ENCODE measurements at regions not wholly inside any gene's neighbourhood (a gene's known extent, or its start where the extent isn't known, plus 50 kb on each side); places are given as distances from the start of the nearest gene placed in this dataset.
A peak's percentile ranks its signal among the peaks of the same experiment; 100 is the strongest.
"Not testable (repeated sequence)": the region's sequence is repeated elsewhere in the genome, so short reads cannot be mapped to it uniquely, and the experiment has no call there.

DNA sequence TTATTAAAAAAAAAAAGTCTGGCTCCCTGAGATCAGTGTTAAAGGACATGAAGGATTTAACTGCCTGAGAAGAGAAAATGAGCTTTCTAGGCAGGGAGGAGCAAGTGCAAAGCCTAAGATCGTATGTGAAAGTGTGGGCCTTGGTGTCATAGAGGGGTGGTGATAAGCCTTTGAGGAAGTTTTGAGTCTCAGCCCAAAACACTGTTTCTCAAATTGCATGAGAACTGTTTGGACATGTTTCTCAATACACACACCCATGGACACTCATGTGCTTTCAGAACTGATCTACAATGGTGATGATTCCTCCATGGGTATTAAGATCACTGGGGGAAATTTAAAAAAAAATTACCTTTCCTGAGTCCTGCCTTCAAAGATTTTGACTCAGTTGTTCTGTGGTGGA, 336.7 kb upstream of the RND3 start:
- ATAC-seq (no peak), DNase-seq (ENCODE audit: missing footprints) (no peak)
- intact Hi-C loops (cut with DNase I), result no loop called here

DNA sequence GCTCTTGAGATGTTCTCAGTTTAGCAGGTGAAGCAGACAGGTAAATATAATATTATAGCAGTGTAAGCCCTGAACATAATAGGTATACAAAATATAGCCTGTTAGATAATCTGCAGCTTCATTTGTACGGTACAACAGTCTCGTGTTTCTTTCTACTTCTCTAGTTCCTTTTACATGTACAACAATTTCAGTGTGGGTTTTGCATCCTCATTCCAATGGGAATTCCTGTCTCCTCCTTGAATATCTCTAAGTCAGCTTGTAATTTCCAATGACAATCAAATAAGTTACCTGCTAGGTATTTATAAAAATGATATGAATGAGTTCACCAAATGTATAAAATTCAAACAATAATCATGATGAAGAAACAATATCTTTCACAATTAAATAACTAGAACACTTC, 330.0 kb upstream of the RND3 start:
- DNase-seq (ENCODE audit: missing footprints), result no peak
- ATAC-seq, result no peak
- intact Hi-C loops (cut with DNase I), result no loop called here

DNA sequence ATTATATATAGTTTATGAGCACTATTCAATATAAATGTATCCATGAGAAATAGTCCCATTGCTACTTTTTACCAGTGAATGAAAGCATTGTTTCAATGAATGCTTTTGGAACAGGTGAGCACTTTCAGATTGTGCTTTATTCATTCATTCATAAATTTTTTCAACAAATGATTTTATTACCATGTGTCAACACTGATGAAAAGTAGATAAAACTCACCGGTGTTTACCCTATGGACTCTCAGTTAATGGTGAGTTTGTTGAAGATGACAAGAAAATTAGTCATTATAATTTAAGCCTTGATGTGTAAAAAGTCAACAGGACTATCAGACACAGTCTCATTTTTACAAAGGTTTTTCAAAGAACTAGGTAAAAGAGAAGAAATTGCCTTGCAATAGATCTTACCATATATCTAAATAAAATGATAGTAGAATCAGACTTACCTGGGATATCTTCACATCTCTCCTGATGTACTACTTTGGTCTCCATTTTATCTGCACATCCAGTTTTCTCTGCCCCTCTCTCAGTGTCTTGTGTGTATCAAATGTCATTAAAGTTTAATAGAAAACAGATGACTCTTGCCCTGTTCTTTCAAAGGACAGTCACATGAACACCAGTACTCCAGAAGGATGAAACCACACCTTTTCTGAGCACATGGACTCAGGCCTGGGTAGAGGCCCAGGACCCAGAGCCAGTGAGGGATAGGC, 325.3 kb upstream of the RND3 start:
- ATAC-seq (no peak), DNase-seq (ENCODE audit: missing footprints) (no peak)
- intact Hi-C loops (cut with DNase I), result no loop called here

DNA sequence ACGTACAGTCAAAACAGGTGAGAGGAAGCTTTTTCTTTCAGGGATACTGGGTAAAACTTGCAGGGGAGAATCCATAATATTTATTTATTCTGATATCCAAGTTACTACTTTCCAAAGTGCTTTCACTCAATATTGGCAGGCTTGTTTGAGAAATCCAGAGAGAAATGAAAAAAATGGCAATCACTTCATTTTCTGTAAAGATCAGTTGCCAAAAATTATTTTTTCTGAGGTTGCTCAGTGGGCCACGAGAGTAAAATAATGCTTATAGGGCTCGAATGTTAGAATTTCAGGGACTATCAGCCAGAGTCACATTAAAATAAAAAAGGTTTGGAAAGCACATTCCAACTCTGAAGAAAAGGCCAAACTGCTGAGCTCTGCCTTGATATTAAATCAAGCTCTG, 324.6 kb upstream of the RND3 start:
- no peak for ATAC-seq
- no peak for DNase-seq (ENCODE audit: missing footprints)
- intact Hi-C loops (cut with DNase I), result no loop called here

DNA sequence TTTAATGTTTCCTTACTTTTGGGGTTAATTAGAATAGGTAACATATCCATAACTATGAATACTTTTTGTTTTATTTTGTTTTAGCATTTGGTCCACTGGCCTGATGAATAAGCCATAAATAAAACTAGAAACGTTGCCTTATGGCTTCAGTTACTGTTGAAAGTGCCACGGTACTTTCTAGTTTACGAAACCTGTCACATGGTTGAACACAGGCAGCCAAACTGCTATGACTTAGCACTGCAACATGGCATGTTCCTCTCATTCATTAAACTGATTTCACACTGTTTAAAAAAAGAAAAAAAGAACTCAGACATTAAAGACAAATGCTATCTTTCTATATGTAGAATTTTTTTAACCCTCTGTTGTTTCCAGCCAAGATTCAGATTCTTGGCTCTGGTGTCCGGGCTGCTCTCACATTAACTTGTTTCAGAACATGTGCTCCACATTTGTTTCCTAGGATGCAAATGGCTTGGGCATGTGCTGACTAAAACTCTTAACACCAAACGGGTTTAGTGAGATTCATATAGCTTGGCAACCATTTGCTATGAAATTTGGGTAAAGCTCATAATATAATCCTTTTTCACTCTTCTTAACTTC, 323.9 kb upstream of the RND3 start:
- intact Hi-C loops (cut with DNase I), result no loop called here
- ATAC-seq (peak; percentile 60), DNase-seq (ENCODE audit: missing footprints) (no peak)

DNA sequence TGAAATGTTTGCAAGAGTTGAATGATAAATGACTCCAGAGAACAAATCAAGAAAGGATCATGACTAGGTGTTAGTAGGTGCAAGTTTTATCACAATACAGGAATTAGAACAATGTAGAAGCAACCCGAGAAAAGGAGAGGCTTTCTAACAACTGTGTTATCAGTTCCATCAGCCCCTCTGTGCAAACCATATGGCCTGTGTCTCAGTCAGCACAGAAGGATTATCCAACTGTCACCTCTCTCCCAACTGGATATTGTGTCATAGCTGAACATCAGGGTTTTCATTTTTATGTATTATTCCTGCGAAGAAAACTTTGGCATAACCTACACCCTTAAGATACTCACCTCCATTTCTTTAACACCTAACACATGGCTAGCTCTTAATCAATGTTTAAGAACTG, 321.6 kb upstream of the RND3 start:
- DNase-seq (ENCODE audit: missing footprints), result no peak
- ATAC-seq, result no peak
- intact Hi-C loops (cut with DNase I), result no loop called here

DNA sequence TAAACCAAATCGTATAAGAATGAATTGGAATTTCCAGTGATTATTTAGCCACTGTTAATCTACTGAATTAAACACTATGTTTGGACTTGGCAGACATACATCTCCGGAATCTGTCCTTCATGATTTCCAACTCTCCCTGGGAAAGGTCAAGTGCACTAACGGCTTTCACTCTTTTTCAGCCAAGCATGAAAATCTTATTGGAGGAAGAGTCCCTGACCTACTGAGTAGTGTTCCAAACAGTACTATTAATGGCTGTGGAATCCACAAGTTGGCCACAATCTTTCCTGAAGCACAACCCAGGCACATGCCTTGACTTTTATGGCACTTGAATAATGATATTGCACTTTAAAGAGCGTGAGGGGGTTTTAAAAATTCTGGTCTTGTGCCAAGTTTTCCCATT, 318.9 kb upstream of the RND3 start:
- peak; percentile 59 for ATAC-seq
- intact Hi-C loops (cut with DNase I), result no loop called here
- DNase-seq (ENCODE audit: missing footprints), result no peak

DNA sequence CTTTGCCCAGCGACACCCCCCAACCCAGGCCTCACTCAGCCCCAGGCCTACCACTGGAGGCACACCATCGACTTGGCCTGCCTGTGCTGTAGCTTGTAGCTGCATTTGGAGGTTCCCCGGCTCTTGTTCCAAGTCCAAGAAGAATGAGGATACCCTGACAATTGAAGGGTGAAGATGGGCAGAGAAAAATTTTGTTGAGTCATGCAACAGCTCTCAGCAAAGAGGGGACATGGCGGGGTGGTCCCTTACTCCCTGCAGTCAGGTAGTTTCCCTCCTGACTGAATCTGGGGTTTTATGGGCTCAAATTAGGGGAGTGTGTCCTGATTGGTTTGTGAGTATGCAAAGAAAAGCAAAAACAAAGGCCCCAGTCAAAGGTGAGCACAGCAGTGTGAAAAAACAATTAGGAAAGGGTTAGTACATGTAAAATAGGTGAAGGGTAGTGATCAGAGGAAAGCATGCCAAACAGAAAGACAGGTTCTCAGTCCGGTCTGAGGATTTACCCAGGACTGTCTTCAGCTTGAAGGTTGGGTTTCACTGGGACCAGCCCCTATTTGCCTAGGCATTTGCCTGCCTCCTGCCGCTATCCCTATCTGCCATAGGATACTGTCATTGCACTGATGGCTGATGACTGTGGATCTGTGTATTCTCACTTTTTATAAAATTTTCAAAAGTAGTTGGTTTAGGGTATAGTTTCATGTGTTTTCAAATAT, 316.4 kb upstream of the RND3 start:
- no peak for DNase-seq (ENCODE audit: missing footprints)
- ATAC-seq, result no peak
- intact Hi-C loops (cut with DNase I), result no loop called here

DNA sequence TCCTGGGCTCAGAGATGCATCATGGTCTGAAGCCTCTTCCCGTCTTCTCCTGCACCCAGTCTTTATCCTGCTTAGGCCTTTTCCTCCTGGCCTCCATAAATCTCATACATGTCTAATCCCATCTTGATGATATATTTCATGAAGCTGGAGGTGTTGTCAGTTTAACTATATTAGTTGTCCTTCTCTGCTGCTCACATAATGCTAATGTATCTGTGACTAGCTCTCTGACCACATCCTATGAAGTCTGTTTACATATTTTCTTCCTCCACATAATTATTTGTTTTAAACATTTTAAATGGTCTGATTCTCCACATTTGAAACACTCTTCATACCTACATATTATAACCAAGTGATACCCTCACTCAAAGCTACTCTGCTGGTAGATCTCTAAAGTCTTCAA, 315.2 kb upstream of the RND3 start:
- intact Hi-C loops (cut with DNase I), result no loop called here
- DNase-seq (ENCODE audit: missing footprints) (no peak), ATAC-seq (no peak)

DNA sequence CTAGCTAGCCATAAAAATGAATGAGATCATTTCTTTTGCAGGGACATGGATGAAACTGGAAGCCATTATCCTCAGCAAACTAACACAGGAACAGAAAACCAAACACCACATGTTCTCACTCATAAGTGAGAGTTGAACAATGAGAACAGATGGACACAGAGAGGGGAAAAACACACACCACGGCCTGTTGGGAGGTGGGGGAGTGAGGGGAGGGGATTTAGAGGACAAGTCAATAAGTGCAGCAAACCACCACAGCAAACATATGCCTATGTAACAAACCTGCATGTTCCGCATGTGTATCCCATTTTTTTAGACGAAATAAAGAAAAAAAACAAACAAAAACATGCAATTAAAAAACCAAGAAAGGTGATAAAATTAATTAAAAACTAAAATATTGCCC, 308.8 kb upstream of the RND3 start:
- intact Hi-C loops (cut with DNase I); DNase-seq (ENCODE audit: missing footprints); ATAC-seq: not testable (repeated sequence)

DNA sequence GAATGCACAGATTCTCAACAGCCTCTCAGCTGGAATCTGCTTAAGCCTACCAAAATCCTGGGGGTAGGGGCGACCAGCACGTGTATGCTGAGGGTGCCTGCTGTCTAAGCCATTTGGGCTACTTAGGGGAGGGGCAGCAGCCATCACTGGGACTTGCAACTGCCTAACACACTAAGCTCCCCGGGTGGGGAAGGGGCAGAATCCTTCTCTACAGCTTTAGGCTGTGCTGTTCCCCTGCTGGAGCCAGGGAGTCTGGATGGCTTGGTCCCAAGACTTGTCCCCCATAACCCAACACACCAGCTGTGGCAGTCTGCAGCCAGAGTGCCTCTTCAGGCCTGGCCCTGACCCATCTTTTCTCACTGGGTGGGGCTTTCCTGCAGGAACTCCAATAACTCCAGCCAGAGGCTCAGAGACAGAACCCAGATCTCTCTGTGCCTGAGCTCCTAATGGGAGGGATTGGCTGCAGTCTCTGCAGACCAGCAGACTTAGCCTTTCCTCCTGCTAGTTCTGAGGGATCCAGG, 305.4 kb upstream of the RND3 start:
- intact Hi-C loops (cut with DNase I), result no loop called here
- ATAC-seq, result no peak
- DNase-seq (ENCODE audit: missing footprints), result no peak

DNA sequence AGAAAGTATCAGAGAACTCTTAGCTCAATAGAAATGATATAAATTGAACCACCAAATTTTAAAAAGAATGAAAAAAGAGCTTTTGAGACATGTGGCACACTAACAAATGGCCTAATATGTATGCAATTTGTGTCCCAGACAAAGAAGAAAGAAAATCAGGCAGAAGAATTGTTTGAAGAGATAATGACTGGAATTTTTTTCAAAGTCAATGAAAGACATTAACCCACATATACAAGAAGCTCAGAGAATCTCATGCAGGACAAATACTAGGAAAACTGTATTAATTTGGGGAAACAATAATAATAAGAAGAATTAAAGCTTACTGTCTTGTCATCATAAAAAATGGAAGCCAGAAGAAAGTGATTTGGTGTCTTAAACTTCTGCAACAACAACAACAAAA, 304.1 kb upstream of the RND3 start:
- no peak for ATAC-seq
- intact Hi-C loops (cut with DNase I), result no loop called here

DNA sequence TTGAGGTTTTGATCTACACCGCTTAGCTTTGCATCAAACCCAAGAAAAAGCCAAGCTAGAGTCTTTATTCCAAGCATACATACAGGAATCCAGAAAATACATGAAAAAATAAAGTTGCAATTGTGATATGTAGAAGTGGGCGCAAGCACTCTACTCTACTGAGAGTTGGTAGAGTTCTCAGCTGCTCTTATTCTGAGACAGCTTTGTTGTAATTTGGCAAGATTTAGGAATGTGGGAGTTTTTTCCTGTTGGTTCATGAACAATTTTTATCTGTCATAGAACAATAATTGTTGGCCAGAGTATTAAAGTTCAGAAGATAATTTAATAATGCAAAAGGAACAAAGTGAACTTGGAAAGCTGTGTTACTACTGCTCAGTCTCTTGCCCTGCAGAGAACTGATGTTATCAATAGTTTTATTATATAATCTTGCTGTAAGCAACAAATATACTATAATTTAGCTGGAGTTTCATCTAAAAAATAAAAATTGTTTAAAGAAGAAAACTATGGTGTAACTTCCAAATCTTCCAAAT, 302.0 kb upstream of the RND3 start:
- ATAC-seq, result peak; percentile 56
- intact Hi-C loops (cut with DNase I), result loop anchor here (10.0 kb wide), 1 partner anchor 165 kb away; no protein-coding TSS in a partner anchor
- no peak for DNase-seq (ENCODE audit: missing footprints)

More for the DNA sequence above, 304.1 kb upstream of the RND3 start:
- no peak for DNase-seq (ENCODE audit: missing footprints)

DNA sequence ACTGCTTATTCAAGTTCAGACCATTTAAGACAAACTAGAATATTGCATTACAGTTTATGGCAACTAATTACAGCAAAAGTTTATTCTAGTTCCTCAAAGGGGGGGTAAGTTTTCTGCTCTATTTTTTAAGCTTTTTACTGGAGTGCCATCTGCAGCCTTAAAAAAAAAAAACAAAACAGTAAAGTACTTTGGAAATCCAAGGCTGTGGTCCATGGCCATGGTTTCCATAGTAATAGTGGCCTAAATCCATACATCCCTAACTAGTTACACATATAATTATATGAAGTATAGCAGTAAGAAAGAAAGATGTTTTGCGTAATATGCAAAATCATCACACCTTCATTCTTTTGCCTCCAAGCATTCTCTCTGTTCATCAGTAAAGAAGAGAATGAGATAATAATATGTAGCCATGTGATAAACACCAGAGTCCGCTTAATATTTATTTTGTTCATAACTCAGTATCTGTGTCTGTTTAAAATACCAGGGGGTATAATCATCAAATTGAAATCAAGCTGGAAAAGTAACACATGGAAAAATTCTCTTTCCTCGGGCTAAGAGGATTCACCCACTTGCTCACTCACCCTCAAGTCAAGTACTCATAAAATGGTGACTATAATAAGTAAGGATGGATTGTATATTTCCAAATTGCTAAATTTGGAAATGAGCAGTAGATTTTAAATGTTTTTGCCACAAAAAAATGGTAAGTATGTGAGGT, 301.1 kb upstream of the RND3 start:
- intact Hi-C loops (cut with DNase I), result loop anchor here (10.0 kb wide), 1 partner anchor 164 kb away; no protein-coding TSS in a partner anchor
- no peak for ATAC-seq
- DNase-seq (ENCODE audit: missing footprints), result no peak

DNA sequence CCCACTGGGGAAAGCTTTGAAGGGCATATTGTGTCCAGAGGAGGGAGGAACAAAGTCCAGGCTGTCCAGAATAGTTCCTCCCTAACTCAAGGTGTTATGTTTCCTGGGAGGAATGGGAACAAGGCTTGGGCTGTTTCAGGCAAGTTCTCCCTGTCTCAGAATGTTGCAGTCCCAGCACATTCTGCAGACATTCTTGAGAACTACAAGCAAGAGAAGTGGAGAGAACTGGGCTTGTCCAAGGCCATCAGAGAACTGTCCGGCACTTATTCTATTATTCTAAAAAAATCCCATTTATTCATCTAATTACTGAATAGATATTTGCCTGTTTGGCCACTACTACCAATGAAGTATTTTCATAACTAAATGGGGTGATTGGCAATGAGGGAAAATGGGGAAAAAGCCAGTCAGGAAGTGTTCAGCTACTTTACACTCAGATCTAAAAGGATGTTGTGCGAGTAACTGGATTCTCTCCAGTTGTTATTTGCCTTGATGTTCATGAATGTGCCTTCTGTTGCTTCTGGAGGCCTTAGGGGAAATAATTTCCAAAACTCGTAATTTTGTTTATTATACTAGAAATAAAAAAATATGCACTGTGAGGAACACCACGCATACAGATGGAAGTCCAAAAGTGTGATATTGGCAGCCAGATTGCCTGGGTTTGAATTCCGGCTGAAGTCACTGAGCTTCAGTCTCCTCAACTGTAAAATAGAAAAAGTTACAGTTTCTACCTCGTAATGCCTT, 300.1 kb upstream of the RND3 start:
- DNase-seq (ENCODE audit: missing footprints) (no peak), ATAC-seq (peak; percentile 46)
- intact Hi-C loops (cut with DNase I), result loop anchor here (10.0 kb wide), 1 partner anchor 163 kb away; no protein-coding TSS in a partner anchor

DNA sequence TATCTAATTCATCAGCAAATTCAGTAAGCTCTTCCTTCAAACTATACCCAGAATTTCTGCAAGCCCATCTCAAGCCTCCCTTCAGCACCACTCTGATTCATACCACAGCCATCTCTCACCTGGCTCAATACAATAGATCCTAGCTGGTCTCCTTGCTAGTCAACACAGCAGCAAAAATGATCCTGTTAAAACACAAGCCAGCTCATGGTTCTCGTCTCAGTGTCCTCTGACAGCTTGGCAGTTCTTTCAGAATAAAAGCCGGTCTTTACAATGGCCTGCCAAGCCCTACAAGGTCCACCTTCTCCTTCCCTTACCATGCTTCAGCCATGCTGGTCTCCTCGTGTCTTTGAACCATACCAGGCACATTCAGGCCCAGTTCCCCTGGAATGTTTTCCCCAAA, 296.9 kb upstream of the RND3 start:
- intact Hi-C loops (cut with DNase I), result loop anchor here (10.0 kb wide), 1 partner anchor 160 kb away; no protein-coding TSS in a partner anchor
- DNase-seq (ENCODE audit: missing footprints) (no peak), ATAC-seq (no peak)

DNA sequence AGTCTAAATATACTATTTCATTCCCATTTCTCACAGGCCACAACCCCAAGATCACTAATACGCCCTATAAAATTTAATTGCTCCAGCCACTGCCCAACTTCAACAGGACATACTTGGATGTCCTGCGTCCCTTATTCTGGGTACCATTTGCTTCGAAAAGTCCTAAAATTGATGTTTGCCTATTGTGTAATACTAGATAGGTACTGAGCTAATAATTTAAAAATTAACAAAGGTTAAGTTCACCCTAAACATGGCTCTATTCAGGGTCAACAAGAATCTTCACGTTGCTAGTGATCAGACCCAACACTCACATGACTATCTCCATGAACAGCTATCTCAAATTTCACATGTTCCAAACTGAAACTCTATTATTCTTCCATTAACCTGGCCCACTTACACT, 296.4 kb upstream of the RND3 start:
- intact Hi-C loops (cut with DNase I), result loop anchor here (10.0 kb wide), 1 partner anchor 159 kb away; no protein-coding TSS in a partner anchor
- no peak for ATAC-seq
- DNase-seq (ENCODE audit: missing footprints), result no peak

DNA sequence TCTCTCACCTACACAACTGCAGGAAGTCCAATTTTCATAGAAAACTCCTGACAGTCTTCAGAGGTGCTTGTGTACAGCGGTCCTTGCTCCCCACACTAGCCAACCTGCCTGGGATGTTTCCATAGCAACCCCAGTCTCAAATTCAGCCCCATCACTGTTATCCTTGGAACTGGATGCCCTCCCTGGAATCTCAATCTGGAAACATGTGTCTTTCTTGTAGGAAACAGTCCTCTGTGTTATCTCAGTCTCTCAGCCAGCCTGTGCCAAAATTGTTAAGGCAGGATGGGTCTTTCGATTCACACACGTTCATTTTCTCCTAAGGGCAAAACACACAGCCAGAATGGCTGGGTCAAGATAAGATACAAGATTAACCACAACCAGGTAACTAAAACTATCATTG, 295.5 kb upstream of the RND3 start:
- no peak for DNase-seq (ENCODE audit: missing footprints)
- ATAC-seq, result no peak
- intact Hi-C loops (cut with DNase I), result loop anchor here (10.0 kb wide), 1 partner anchor 158 kb away; no protein-coding TSS in a partner anchor

Measured in Right ventricle myocardium inferior (tissue), 1 donor.